ENCODE measurements at regions not wholly inside any gene's neighbourhood (a gene's known extent, or its start where the extent isn't known, plus 50 kb on each side); places are given as distances from the start of the nearest gene placed in this dataset.

- no peak overlapping the region for H3K27ac Mint-ChIP-seq (ENCODE audit: unreplicated experiment)
Measured at GRCh38 chr21:27380303-27380702, 413.4 kb upstream of the ADAMTS5 start.

GRCh38 chr21:27379354-27379753 lies 412.5 kb upstream of the ADAMTS5 start:
- no peaks in the 10 kb centered on the region for H3K9me3 Mint-ChIP-seq (ENCODE audit: unreplicated experiment)
- no peak overlapping the region for H3K4me3 Mint-ChIP-seq (ENCODE audit: unreplicated experiment)
- DNase-seq: no peak
- peaks cover 11% of the 10 kb centered on the region for H3K4me1 Mint-ChIP-seq (ENCODE audit: low read depth, unreplicated experiment)
- H3K36me3 Mint-ChIP-seq (ENCODE audit: unreplicated experiment): no peaks in the 10 kb centered on the region
- no peak overlapping the region for H3K27ac Mint-ChIP-seq (ENCODE audit: unreplicated experiment)
- H3K27me3 Mint-ChIP-seq (ENCODE audit: unreplicated experiment): no peaks in the 10 kb centered on the region
- no peak for TF ChIP-seq CTCF (IDR thresholded peaks at IDR 0.05; ENCODE audit: partially characterized antibody, unreplicated experiment)

More at GRCh38 chr21:27380303-27380702, 413.4 kb upstream of the ADAMTS5 start:
- no peak for DNase-seq
- peaks cover 11% of the 10 kb centered on the region for H3K4me1 Mint-ChIP-seq (ENCODE audit: low read depth, unreplicated experiment)
- H3K36me3 Mint-ChIP-seq (ENCODE audit: unreplicated experiment): no peaks in the 10 kb centered on the region
- no peaks in the 10 kb centered on the region for H3K9me3 Mint-ChIP-seq (ENCODE audit: unreplicated experiment)
- no peak overlapping the region for H3K4me3 Mint-ChIP-seq (ENCODE audit: unreplicated experiment)
- H3K27me3 Mint-ChIP-seq (ENCODE audit: unreplicated experiment): no peaks in the 10 kb centered on the region
- no peak for TF ChIP-seq CTCF (IDR thresholded peaks at IDR 0.05; ENCODE audit: partially characterized antibody, unreplicated experiment)

GRCh38 chr21:27372381-27372780 lies 405.5 kb upstream of the ADAMTS5 start:
- H3K27ac Mint-ChIP-seq (ENCODE audit: unreplicated experiment): no peak overlapping the region
- H3K27me3 Mint-ChIP-seq (ENCODE audit: unreplicated experiment): no peaks in the 10 kb centered on the region
- H3K4me1 Mint-ChIP-seq (ENCODE audit: low read depth, unreplicated experiment): no peaks in the 10 kb centered on the region
- no peak overlapping the region for H3K4me3 Mint-ChIP-seq (ENCODE audit: unreplicated experiment)
- TF ChIP-seq CTCF (IDR thresholded peaks at IDR 0.05; ENCODE audit: partially characterized antibody, unreplicated experiment): no peak
- H3K9me3 Mint-ChIP-seq (ENCODE audit: unreplicated experiment): no peaks in the 10 kb centered on the region
- no peaks in the 10 kb centered on the region for H3K36me3 Mint-ChIP-seq (ENCODE audit: unreplicated experiment)
- DNase-seq: no peak

GRCh38 chr21:27371975-27372331 lies 405.1 kb upstream of the ADAMTS5 start:
- no peaks in the 10 kb centered on the region for H3K27me3 Mint-ChIP-seq (ENCODE audit: unreplicated experiment)
- H3K4me3 Mint-ChIP-seq (ENCODE audit: unreplicated experiment): no peak overlapping the region
- H3K36me3 Mint-ChIP-seq (ENCODE audit: unreplicated experiment): no peaks in the 10 kb centered on the region
- no peak overlapping the region for H3K27ac Mint-ChIP-seq (ENCODE audit: unreplicated experiment)
- H3K9me3 Mint-ChIP-seq (ENCODE audit: unreplicated experiment): no peaks in the 10 kb centered on the region
- no peak for DNase-seq
- H3K4me1 Mint-ChIP-seq (ENCODE audit: low read depth, unreplicated experiment): no peaks in the 10 kb centered on the region
- TF ChIP-seq CTCF (IDR thresholded peaks at IDR 0.05; ENCODE audit: partially characterized antibody, unreplicated experiment): no peak

- H3K27me3 Mint-ChIP-seq (ENCODE audit: unreplicated experiment): no peaks in the 10 kb centered on the region
- DNase-seq: no peak
- H3K9me3 Mint-ChIP-seq (ENCODE audit: unreplicated experiment): no peaks in the 10 kb centered on the region
- no peak for TF ChIP-seq CTCF (IDR thresholded peaks at IDR 0.05; ENCODE audit: partially characterized antibody, unreplicated experiment)
- no peaks in the 10 kb centered on the region for H3K4me1 Mint-ChIP-seq (ENCODE audit: low read depth, unreplicated experiment)
- H3K27ac Mint-ChIP-seq (ENCODE audit: unreplicated experiment): no peak overlapping the region
- H3K36me3 Mint-ChIP-seq (ENCODE audit: unreplicated experiment): no peaks in the 10 kb centered on the region
- no peak overlapping the region for H3K4me3 Mint-ChIP-seq (ENCODE audit: unreplicated experiment)
Measured at GRCh38 chr21:27371115-27371974, 404.5 kb upstream of the ADAMTS5 start.
